Natural killer cell (primary cell): ENCODE measurements at regions not wholly inside any gene's neighbourhood (a gene's known extent, or its start where the extent isn't known, plus 50 kb on each side); places are given as distances from the start of the nearest gene placed in this dataset.

Experiments used
- ATAC-seq, 3 donors: fragments of 150-1000 bp in 2 of 3; fragments of 200-7000 bp in 1 of 3; cut with Tn5 transposase; 1 replicate in 1 of 3; 2 replicates in 2 of 3; pipeline ENCODE4 v1.10.0; 2021; ENCODE audit warnings: mild to moderate bottlenecking in 2 of 3, moderate library complexity in 2 of 3
- DNase-seq, 2 donors: peaks; one replicate each; pipeline versions ENCODE4 v3.0.0 to v3.0.0-alpha.2; 2013 to 2021; ENCODE audit warnings: mixed read lengths in 1 of 2
- H3K27ac ChIP-seq: one replicate; pipeline ENCODE4 v1.5.1; 2013; ENCODE audit warnings: mild to moderate bottlenecking, low read length
- H3K27me3 ChIP-seq: one replicate; pipeline ENCODE4 v1.6.1; 2013; ENCODE audit warnings: low read length; ENCODE audit not compliant: control insufficient read depth, insufficient read depth
- H3K36me3 ChIP-seq: one replicate; pipeline ENCODE4 v1.6.1; 2013; ENCODE audit warnings: low read length; ENCODE audit not compliant: control insufficient read depth, insufficient read depth
- H3K4me1 ChIP-seq: one replicate; pipeline ENCODE4 v1.6.1; 2013; ENCODE audit warnings: low read length; ENCODE audit not compliant: control insufficient read depth, insufficient read depth
- H3K4me3 ChIP-seq: one replicate; pipeline ENCODE4 v1.5.1; 2013; ENCODE audit warnings: low read length
- H3K9me3 ChIP-seq: one replicate; pipeline ENCODE4 v1.6.1; 2013; ENCODE audit warnings: low read length; ENCODE audit not compliant: control insufficient read depth, insufficient read depth
- H3K27ac Mint-ChIP-seq, 2 donors: one replicate each; pipeline ENCODE4 v1.8.0; 2022; ENCODE audit warnings: mild to moderate bottlenecking in 2 of 2, mixed read lengths in 2 of 2, moderate library complexity in 1 of 2
- H3K27me3 Mint-ChIP-seq, 2 donors: one replicate each; pipeline ENCODE4 v1.8.0; 2022; ENCODE audit warnings: low read depth in 2 of 2, mixed read lengths in 2 of 2
- H3K36me3 Mint-ChIP-seq: one replicate; pipeline ENCODE4 v1.8.0; 2022; ENCODE audit warnings: mixed read lengths
- H3K4me1 Mint-ChIP-seq, 2 donors: one replicate each; pipeline ENCODE4 v1.8.0; 2022; ENCODE audit warnings: mixed read lengths in 2 of 2
- H3K4me3 Mint-ChIP-seq: one replicate; pipeline ENCODE4 v1.8.0; 2022; ENCODE audit warnings: mild to moderate bottlenecking, moderate library complexity, mixed read lengths
- H3K9me3 Mint-ChIP-seq, 2 donors: one replicate each; pipeline ENCODE4 v1.8.0; 2022; ENCODE audit warnings: mixed read lengths in 2 of 2
- WGBS: methylation state at CpG from one replicate; pipeline ENCODE4 v1.1.7; 2013; ENCODE audit warnings: missing lambda C conversion rate; ENCODE audit not compliant: insufficient coverage; 5-methylcytosine and 5-hydroxymethylcytosine counted together
- intact Hi-C: fragments of 100-400 bp; cut with micrococcal nuclease; formaldehyde crosslinking; loops from one replicate; pipeline ENCODE4 v1.14.2; 2022
- TF ChIP-seq, protein P1 (sequence below): fragments of 200-600 bp; IDR thresholded peaks from one replicate; pipeline ENCODE4 v1.8.0; 2022; ENCODE audit warnings: antibody characterized with exemption

DNA sequence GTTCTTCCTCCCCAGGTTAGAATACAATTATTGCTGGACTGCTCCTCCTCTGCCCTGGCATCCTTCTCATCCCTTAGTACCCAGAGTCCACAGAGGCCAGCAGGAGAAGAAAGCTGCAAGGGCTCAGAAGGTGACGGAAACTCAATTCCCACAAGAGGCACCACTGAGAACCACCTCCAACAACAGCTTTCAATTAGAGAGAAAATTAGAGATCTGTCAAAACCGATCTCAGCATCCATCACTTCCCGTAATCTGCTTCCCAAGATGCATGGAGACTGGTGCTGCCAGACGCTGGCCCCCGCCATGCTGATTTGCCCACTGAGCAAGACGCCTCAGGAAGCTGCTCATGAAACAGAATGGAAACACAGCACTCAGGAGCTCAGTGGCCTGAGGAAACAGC lies 135.0 kb upstream of the PRICKLE2 start:
- Histone ChIP-seq H3K27me3 (no peaks in the 10 kb centered on the region), H3K27ac (no peak overlapping the region), H3K36me3 (no peaks in the 10 kb centered on the region), H3K4me1 (no peaks in the 10 kb centered on the region), H3K9me3 (no peaks in the 10 kb centered on the region), H3K4me3 (no peak overlapping the region)
- ATAC-seq (no peak), DNase-seq (no peak)
- TF ChIP-seq, protein P1, sequence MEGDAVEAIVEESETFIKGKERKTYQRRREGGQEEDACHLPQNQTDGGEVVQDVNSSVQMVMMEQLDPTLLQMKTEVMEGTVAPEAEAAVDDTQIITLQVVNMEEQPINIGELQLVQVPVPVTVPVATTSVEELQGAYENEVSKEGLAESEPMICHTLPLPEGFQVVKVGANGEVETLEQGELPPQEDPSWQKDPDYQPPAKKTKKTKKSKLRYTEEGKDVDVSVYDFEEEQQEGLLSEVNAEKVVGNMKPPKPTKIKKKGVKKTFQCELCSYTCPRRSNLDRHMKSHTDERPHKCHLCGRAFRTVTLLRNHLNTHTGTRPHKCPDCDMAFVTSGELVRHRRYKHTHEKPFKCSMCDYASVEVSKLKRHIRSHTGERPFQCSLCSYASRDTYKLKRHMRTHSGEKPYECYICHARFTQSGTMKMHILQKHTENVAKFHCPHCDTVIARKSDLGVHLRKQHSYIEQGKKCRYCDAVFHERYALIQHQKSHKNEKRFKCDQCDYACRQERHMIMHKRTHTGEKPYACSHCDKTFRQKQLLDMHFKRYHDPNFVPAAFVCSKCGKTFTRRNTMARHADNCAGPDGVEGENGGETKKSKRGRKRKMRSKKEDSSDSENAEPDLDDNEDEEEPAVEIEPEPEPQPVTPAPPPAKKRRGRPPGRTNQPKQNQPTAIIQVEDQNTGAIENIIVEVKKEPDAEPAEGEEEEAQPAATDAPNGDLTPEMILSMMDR: no peak
- Mint-ChIP-seq H3K4me3 (no peak overlapping the region), H3K36me3 (no peaks in the 10 kb centered on the region), H3K9me3 (peaks cover 0 to 2% of the 10 kb centered on the region in 2 donors), H3K27me3 (no peaks in the 10 kb centered on the region), H3K27ac (no peak overlapping the region), H3K4me1 (no peaks in the 10 kb centered on the region)
- WGBS: 86% methylated on average over 6 of the region's 6 CpGs
- intact Hi-C loops: no loop called here

DNA sequence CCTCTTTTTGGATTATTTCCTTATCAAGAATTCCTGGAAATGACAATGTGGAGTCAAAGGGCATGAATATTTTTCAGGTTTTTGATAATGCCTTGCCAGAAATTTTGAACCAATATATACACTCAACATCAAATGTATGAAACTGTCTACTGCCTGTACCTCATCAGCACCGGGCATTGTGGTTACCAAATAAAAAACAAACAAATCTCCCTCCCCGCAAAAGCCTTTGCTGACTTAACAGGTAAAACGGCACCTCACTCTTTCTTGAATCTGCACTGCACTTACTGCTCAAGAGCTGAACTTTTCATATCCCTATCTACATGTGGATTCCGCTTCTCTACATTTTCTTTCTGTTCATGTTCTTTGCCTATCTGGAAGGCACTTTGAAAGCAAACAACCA lies 134.5 kb upstream of the PRICKLE2 start:
- Histone ChIP-seq H3K27me3 (no peaks in the 10 kb centered on the region), H3K36me3 (no peaks in the 10 kb centered on the region), H3K4me3 (no peak overlapping the region), H3K4me1 (no peaks in the 10 kb centered on the region), H3K27ac (no peak overlapping the region), H3K9me3 (no peaks in the 10 kb centered on the region)
- Mint-ChIP-seq H3K27ac (no peak overlapping the region), H3K36me3 (no peaks in the 10 kb centered on the region), H3K4me3 (no peak overlapping the region), H3K9me3 (peaks cover 0 to 2% of the 10 kb centered on the region in 2 donors), H3K27me3 (no peaks in the 10 kb centered on the region), H3K4me1 (no peaks in the 10 kb centered on the region)
- TF ChIP-seq, protein P1: no peak
- 86% methylated on average over 4 of the region's 4 CpGs for whole genome bisulfite sequencing
- no peak for ATAC-seq
- DNase-seq: no peak
- intact Hi-C loops: no loop called here

DNA sequence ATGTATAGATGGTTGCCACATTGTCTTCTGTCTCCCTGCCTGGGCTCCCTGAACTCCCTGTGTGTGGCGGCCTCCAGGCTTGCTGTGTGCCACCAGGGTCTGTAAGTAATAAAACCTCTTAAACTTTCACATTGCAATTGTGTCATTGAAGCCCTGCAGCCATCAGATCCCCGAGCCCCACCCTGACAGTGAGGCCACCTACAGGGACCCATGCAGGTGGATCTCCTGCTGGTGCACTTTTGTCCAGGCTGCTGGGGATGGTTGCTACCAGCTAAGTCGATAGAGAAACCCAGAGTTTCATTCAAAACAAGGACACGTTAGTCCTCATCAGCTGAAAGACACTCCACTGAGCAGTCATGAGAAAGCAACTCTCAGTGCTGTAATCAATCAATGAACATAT lies 133.6 kb upstream of the PRICKLE2 start:
- 80% methylated on average over 4 of the region's 4 CpGs for WGBS
- TF ChIP-seq, protein P1: no peak
- Histone ChIP-seq H3K27ac (no peak overlapping the region), H3K4me1 (no peaks in the 10 kb centered on the region), H3K36me3 (no peaks in the 10 kb centered on the region), H3K9me3 (no peaks in the 10 kb centered on the region), H3K27me3 (no peaks in the 10 kb centered on the region), H3K4me3 (no peak overlapping the region)
- no peak for ATAC-seq
- Mint-ChIP-seq H3K4me1 (no peaks in the 10 kb centered on the region), H3K27me3 (no peaks in the 10 kb centered on the region), H3K9me3 (peaks cover 0 to 2% of the 10 kb centered on the region in 2 donors), H3K36me3 (no peaks in the 10 kb centered on the region), H3K27ac (no peak overlapping the region), H3K4me3 (no peak overlapping the region)
- DNase-seq: no peak
- intact Hi-C loops: no loop called here

DNA sequence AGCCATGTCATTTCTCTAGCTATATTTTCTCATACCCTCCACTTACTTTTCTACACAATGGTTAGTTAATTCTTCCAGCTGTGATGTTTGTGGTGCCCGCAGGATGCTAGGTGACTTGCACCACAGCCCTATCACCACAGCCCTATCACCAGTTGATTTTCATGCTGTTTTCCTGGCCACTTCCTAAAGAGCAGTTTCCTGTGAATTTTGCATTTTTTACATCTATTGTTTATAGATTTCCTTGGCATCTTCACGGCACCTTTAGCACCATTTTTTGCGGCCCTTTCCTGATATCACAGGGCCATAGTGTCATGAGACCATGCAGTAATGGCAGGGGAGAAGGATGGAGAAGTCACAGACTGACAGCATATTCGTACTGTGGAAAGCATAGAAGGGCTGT lies 132.9 kb upstream of the PRICKLE2 start:
- Mint-ChIP-seq H3K36me3 (no peaks in the 10 kb centered on the region), H3K27me3 (no peaks in the 10 kb centered on the region), H3K4me3 (no peak overlapping the region), H3K4me1 (no peaks in the 10 kb centered on the region), H3K9me3 (peaks cover 0 to 2% of the 10 kb centered on the region in 2 donors), H3K27ac (no peak overlapping the region)
- 59% methylated on average over 3 of the region's 4 CpGs for WGBS
- H3K4me3 ChIP-seq: no peak overlapping the region
- no peaks in the 10 kb centered on the region for H3K27me3 ChIP-seq
- no peak overlapping the region for H3K27ac ChIP-seq
- TF ChIP-seq, protein P1: no peak
- intact Hi-C loops: no loop called here
- no peaks in the 10 kb centered on the region for H3K36me3 ChIP-seq
- DNase-seq (no peak), ATAC-seq (no peak)
- no peaks in the 10 kb centered on the region for H3K4me1 ChIP-seq
- no peaks in the 10 kb centered on the region for H3K9me3 ChIP-seq
